CD14-positive monocyte (primary cell): ENCODE measurements at regions not wholly inside any gene's neighbourhood (a gene's known extent, or its start where the extent isn't known, plus 50 kb on each side); places are given as distances from the start of the nearest gene placed in this dataset.

Experiments
- DNase-seq, 3 donors: peaks; one replicate each; pipeline ENCODE4 v3.0.0-alpha.2; 2011 to 2022
- H2AFZ ChIP-seq: 2 replicates; pipeline ENCODE4 v1.6.0; 2012; ENCODE audit warnings: mild to moderate bottlenecking, low read depth, low read length, inconsistent platforms; ENCODE audit not compliant: insufficient read depth, poor library complexity, severe bottlenecking
- H3K27ac ChIP-seq, 2 donors: 1 replicate in 1 of 2; 2 replicates in 1 of 2; pipeline ENCODE4 v1.5.1; 2012 to 2013; ENCODE audit warnings: low read length in 2 of 2, control low read depth in 1 of 2, inconsistent platforms in 1 of 2, low read depth in 1 of 2, mild to moderate bottlenecking in 1 of 2
- H3K27me3 ChIP-seq, 2 donors: one replicate each; pipeline versions ENCODE4 v1.6.0 to v1.6.1; 2011 to 2013; ENCODE audit warnings: low read length in 2 of 2; ENCODE audit not compliant: control insufficient read depth in 2 of 2, insufficient read depth in 2 of 2
- H3K36me3 ChIP-seq, 2 donors: replicated peaks in 1 of 2; 1 replicate in 1 of 2; 2 replicates in 1 of 2; pipeline versions ENCODE4 v1.5.1 to v1.6.1; 2012 to 2013; ENCODE audit warnings: low read length in 2 of 2, control low read depth in 1 of 2, inconsistent platforms in 1 of 2, mild to moderate bottlenecking in 1 of 2; ENCODE audit not compliant: insufficient read depth in 2 of 2, control insufficient read depth in 1 of 2
- H3K4me1 ChIP-seq, 2 donors: 1 replicate in 1 of 2; 2 replicates in 1 of 2; pipeline versions ENCODE4 v1.5.1 to v1.6.1; 2012 to 2013; ENCODE audit warnings: low read length in 2 of 2, control low read depth in 1 of 2, inconsistent platforms in 1 of 2, mild to moderate bottlenecking in 1 of 2, moderate library complexity in 1 of 2; ENCODE audit not compliant: insufficient read depth in 2 of 2, control insufficient read depth in 1 of 2
- H3K4me2 ChIP-seq: replicated peaks from 2 replicates; pipeline ENCODE3; 2012; ENCODE audit warnings: low read length, moderate library complexity, mild to moderate bottlenecking; ENCODE audit not compliant: poor library complexity, severe bottlenecking; ENCODE audit errors: extremely low read depth
- H3K4me3 ChIP-seq, 3 experiments: fragments of 200-600 bp in 1 of 3; sonication (generic) in 1 of 3; replicated peaks in 1 of 3; 1 replicate in 2 of 3; 2 replicates in 1 of 3; pipeline ENCODE4 v1.5.1; 2011 to 2013; ENCODE audit warnings: low read length in 3 of 3, mild to moderate bottlenecking in 3 of 3, control low read depth in 2 of 3, low read depth in 2 of 3, inconsistent platforms in 1 of 3, moderate library complexity in 1 of 3
- H3K79me2 ChIP-seq: 2 replicates; pipeline ENCODE4 v1.6.0; 2012; ENCODE audit warnings: mild to moderate bottlenecking, control low read depth, inconsistent platforms, low read length, moderate library complexity; ENCODE audit not compliant: insufficient read depth
- H3K9ac ChIP-seq: 2 replicates; pipeline ENCODE4 v1.6.0; 2017; ENCODE audit warnings: low read length, mild to moderate bottlenecking; ENCODE audit not compliant: insufficient read depth, poor library complexity, severe bottlenecking
- H3K9me3 ChIP-seq, 2 donors: replicated peaks in 1 of 2; 1 replicate in 1 of 2; 2 replicates in 1 of 2; pipeline versions ENCODE4 v1.5.1 to v1.6.1; 2012 to 2013; ENCODE audit warnings: low read length in 2 of 2, control low read depth in 1 of 2; ENCODE audit not compliant: control insufficient read depth in 1 of 2, insufficient read depth in 1 of 2
- H4K20me1 ChIP-seq: 2 replicates; pipeline ENCODE4 v1.6.0; 2012; ENCODE audit warnings: mild to moderate bottlenecking, low read length, control low read depth, moderate library complexity; ENCODE audit not compliant: insufficient read depth
- H3K27ac Mint-ChIP-seq, 7 donors: one replicate each; pipeline ENCODE4 v1.8.0; 2020; ENCODE audit warnings: mild to moderate bottlenecking in 7 of 7, mixed read lengths in 7 of 7, moderate library complexity in 6 of 7, inconsistent platforms in 2 of 7
- H3K27me3 Mint-ChIP-seq, 3 donors: one replicate each; pipeline ENCODE4 v1.8.0; 2021 to 2022; ENCODE audit warnings: low read depth in 3 of 3, mild to moderate bottlenecking in 3 of 3, mixed read lengths in 3 of 3, moderate library complexity in 3 of 3, inconsistent platforms in 1 of 3
- H3K36me3 Mint-ChIP-seq, 2 donors: one replicate each; pipeline ENCODE4 v1.8.0; 2020; ENCODE audit warnings: mixed read lengths in 2 of 2, inconsistent platforms in 1 of 2, mild to moderate bottlenecking in 1 of 2
- H3K4me1 Mint-ChIP-seq: one replicate; pipeline ENCODE4 v1.8.0; 2020; ENCODE audit warnings: mild to moderate bottlenecking, mixed read lengths
- H3K4me3 Mint-ChIP-seq, 2 donors: one replicate each; pipeline ENCODE4 v1.8.0; 2020; ENCODE audit warnings: mild to moderate bottlenecking in 2 of 2, mixed read lengths in 2 of 2, moderate library complexity in 1 of 2
- H3K9me3 Mint-ChIP-seq, 7 donors: one replicate each; pipeline ENCODE4 v1.8.0; 2020 to 2022; ENCODE audit warnings: mixed read lengths in 7 of 7, mild to moderate bottlenecking in 6 of 7, moderate library complexity in 6 of 7, inconsistent platforms in 2 of 7
- WGBS: methylation state at CpG from one replicate; pipeline ENCODE4 v1.1.5; 2013; ENCODE audit warnings: missing lambda C conversion rate; ENCODE audit not compliant: insufficient coverage; 5-methylcytosine and 5-hydroxymethylcytosine counted together
- intact Hi-C, 2 donors: fragments of 100-400 bp; cut with micrococcal nuclease; formaldehyde crosslinking; loops; one replicate each; pipeline versions ENCODE4 v1.15.0 to v1.15.1; 2023
- TF ChIP-seq, protein P1 (sequence below): fragments of 200-600 bp; IDR thresholded peaks from one replicate; pipeline ENCODE4 v1.8.0; 2022; ENCODE audit warnings: antibody characterized with exemption, mild to moderate bottlenecking

- H3K27me3 ChIP-seq = no peaks in the 10 kb centered on the region
- H3K4me1 ChIP-seq = peaks cover 14 to 20% of the 10 kb centered on the region in 2 donors
- no peak overlapping the region for H3K4me2 ChIP-seq
- no peak overlapping the region for H3K4me3 Mint-ChIP-seq
- H3K9ac ChIP-seq = no peak overlapping the region
- no peak overlapping the region for H3K27ac ChIP-seq
- H3K27me3 Mint-ChIP-seq = no peaks in the 10 kb centered on the region
- no peaks in the 10 kb centered on the region for H3K9me3 Mint-ChIP-seq
- H3K36me3 Mint-ChIP-seq = peaks cover 31 to 45% of the 10 kb centered on the region in 2 donors
- peaks cover 68% of the 10 kb centered on the region for H4K20me1 ChIP-seq
- DNase-seq = no peak
- H2AFZ ChIP-seq = no peak overlapping the region
- WGBS = 89% methylated on average over 9 of the region's 10 CpGs
- peaks cover 37% of the 10 kb centered on the region for H3K4me1 Mint-ChIP-seq
- intact Hi-C loops = no loop called here
- H3K4me3 ChIP-seq = no peak overlapping the region
- H3K79me2 ChIP-seq = peaks cover 73% of the 10 kb centered on the region
- peak overlapping the region in 3 of 7 donors; percentile 16 to 63 (median 41) for H3K27ac Mint-ChIP-seq
- peaks cover 19 to 26% of the 10 kb centered on the region in 2 donors for H3K36me3 ChIP-seq
- TF ChIP-seq, protein P1, sequence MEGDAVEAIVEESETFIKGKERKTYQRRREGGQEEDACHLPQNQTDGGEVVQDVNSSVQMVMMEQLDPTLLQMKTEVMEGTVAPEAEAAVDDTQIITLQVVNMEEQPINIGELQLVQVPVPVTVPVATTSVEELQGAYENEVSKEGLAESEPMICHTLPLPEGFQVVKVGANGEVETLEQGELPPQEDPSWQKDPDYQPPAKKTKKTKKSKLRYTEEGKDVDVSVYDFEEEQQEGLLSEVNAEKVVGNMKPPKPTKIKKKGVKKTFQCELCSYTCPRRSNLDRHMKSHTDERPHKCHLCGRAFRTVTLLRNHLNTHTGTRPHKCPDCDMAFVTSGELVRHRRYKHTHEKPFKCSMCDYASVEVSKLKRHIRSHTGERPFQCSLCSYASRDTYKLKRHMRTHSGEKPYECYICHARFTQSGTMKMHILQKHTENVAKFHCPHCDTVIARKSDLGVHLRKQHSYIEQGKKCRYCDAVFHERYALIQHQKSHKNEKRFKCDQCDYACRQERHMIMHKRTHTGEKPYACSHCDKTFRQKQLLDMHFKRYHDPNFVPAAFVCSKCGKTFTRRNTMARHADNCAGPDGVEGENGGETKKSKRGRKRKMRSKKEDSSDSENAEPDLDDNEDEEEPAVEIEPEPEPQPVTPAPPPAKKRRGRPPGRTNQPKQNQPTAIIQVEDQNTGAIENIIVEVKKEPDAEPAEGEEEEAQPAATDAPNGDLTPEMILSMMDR = no peak
- H3K9me3 ChIP-seq = no peaks in the 10 kb centered on the region
These were observed 112.3 kb upstream of the GRK3 start for GRCh38 chr22:25452116-25452700.

DNA sequence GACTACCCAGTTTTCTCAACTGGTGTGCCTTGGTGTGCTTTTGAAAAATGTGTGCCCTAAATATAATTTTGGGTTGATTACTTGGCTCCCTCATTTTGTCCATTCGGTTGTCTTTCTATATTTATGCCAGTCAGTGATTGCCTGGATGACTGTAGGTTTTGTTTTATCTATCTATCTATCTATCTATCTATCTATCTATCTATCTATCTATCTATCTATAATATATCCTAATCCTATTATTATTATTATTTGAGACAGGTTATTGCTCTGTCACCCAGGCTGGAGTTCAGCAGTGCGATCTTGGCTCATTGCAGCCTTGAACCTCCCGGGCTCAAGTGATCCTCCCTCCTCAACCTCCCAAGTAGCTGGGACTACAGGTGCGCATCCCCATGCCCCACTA lies 111.4 kb upstream of the GRK3 start:
- Mint-ChIP-seq H3K4me3 (no peak overlapping the region), H3K9me3 (no peaks in the 10 kb centered on the region), H3K27ac (peak overlapping the region in 1 of 7 donors; percentile 40), H3K27me3 (no peaks in the 10 kb centered on the region), H3K36me3 (peaks cover 33 to 53% of the 10 kb centered on the region in 2 donors), H3K4me1 (peaks cover 34% of the 10 kb centered on the region)
- no peak overlapping the region for H3K9ac ChIP-seq
- H3K79me2 ChIP-seq = peaks cover 71% of the 10 kb centered on the region
- no CpG with 5 or more reads among the region's 4 CpGs for WGBS
- no peaks in the 10 kb centered on the region for H3K27me3 ChIP-seq
- peaks cover 22 to 35% of the 10 kb centered on the region in 2 donors for H3K36me3 ChIP-seq
- peaks cover 68% of the 10 kb centered on the region for H4K20me1 ChIP-seq
- no peak for DNase-seq
- no peaks in the 10 kb centered on the region for H3K9me3 ChIP-seq
- TF ChIP-seq, protein P1 = no peak
- no peak overlapping the region for H2AFZ ChIP-seq
- H3K4me3 ChIP-seq = no peak overlapping the region
- H3K4me1 ChIP-seq = peaks cover 14 to 20% of the 10 kb centered on the region in 2 donors
- no peak overlapping the region for H3K4me2 ChIP-seq
- no peak overlapping the region for H3K27ac ChIP-seq
- intact Hi-C loops = no loop called here
